ENCODE measurements at regions not wholly inside any gene's neighbourhood (a gene's known extent, or its start where the extent isn't known, plus 50 kb on each side); places are given as distances from the start of the nearest gene placed in this dataset.

DNA sequence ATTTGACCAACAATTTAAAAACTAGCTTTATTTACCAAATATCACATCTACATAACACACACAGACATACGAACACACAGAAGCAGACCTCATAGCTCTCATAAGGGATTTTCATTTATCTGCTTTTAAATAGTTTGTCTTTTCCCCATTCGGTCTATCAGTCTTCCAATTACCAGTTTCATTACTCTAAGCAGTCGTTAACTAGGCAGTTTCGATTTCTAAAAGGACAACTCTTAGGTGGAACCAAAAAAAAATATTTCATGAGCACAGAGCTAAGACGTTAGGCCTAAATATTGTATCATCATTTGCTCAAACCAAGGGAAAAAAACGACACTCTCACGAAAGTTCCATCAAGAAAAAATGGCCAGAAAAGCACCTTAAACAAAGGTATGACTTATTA is 228.4 kb downstream of the SPANXN1 start:
- TF ChIP-seq SP1 (CRISPR knock-in tag; IDR thresholded peaks at IDR 0.05) (no peak), ZNF561 (CRISPR knock-in tag; conservative IDR thresholded peaks at IDR 0.05) (no peak)
